K562 (cell line): ENCODE measurements at regions not wholly inside any gene's neighbourhood (a gene's known extent, or its start where the extent isn't known, plus 50 kb on each side); places are given as distances from the start of the nearest gene placed in this dataset.

Source experiments
- NRF1 ChIP-seq, 2 experiments: fragments of 450-650 bp; IDR thresholded peaks in 1 of 2; conservative IDR thresholded peaks in 1 of 2; 2 replicates each; pipeline ENCODE4 v1.6.1; 2014; ENCODE audit warnings: mild to moderate bottlenecking in 2 of 2
- POLR2A ChIP-seq: fragments of 450-650 bp; conservative IDR thresholded peaks from 2 replicates; pipeline ENCODE4 v1.6.1; 2016
- SMAD1 ChIP-seq: fragments of 150-350 bp; IDR thresholded peaks from 2 replicates; pipeline ENCODE4 v1.6.1; 2014; ENCODE audit warnings: low read length, low read depth; ENCODE audit not compliant: partially characterized antibody
- ZFP30 ChIP-seq: fragments of 250-450 bp; sonication (Bioruptor Pico); IDR thresholded peaks from 2 replicates; pipeline ENCODE4 v1.8.0; 2022; ENCODE audit warnings: moderate library complexity, mild to moderate bottlenecking, inconsistent platforms, borderline replicate concordance
- ZFP36 ChIP-seq: fragments of 150-350 bp; IDR thresholded peaks from 2 replicates; pipeline ENCODE4 v1.6.1; 2018; ENCODE audit warnings: low read length, low read depth; ENCODE audit not compliant: partially characterized antibody
- ZNF707 ChIP-seq: fragments of 250-450 bp; sonication (Bioruptor Pico); conservative IDR thresholded peaks from 2 replicates; pipeline ENCODE4 v1.8.0; 2022; ENCODE audit warnings: inconsistent platforms, mild to moderate bottlenecking, moderate library complexity
- TF ChIP-seq, protein P1 (sequence below), 3 experiments: IDR thresholded peaks in 2 of 3; conservative IDR thresholded peaks in 1 of 3; 2 replicates each; pipeline ENCODE4 v1.5.1; 2011 to 2012; ENCODE audit warnings: low read length in 3 of 3, mild to moderate bottlenecking in 3 of 3, control low read depth in 2 of 3, improper control_type of control experiment in 1 of 3, inconsistent platforms in 1 of 3, low read depth in 1 of 3, mixed read lengths in 1 of 3, moderate library complexity in 1 of 3; ENCODE audit not compliant: insufficient read depth in 2 of 3
- TF ChIP-seq, protein P2 (sequence below): sonication (generic); formaldehyde crosslinking; IDR thresholded peaks from 2 replicates; pipeline ENCODE4 v1.8.0; 2023; ENCODE audit warnings: missing genetic modification reagents, mild to moderate bottlenecking, borderline replicate concordance

DNA sequence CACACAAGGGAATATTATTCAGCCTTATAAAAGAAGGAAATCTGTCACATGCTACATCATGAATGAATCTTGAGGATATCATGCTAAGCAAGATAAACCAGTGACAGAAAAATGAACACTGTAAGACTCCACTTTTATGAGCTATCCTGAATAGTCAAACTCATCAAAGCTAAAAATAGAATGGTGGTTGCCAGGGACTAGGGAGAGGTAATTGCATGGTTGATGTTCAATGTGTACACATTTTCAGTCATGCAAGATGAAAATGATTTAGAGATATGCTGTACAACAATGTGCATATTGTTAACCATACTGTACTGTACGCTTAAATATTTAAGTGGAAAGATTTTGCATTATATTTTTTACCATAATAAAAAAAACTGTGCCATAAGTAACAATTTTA, 1349.1 kb downstream of the XPNPEP1 start:
- TF ChIP-seq POLR2A: no peak
- no peak for TF ChIP-seq ZFP36
- no peak for TF ChIP-seq NRF1 (conservative IDR thresholded peaks at IDR 0.05 in 1 of 2, IDR thresholded peaks at IDR 0.05 in 1 of 2)
- TF ChIP-seq, protein P1, sequence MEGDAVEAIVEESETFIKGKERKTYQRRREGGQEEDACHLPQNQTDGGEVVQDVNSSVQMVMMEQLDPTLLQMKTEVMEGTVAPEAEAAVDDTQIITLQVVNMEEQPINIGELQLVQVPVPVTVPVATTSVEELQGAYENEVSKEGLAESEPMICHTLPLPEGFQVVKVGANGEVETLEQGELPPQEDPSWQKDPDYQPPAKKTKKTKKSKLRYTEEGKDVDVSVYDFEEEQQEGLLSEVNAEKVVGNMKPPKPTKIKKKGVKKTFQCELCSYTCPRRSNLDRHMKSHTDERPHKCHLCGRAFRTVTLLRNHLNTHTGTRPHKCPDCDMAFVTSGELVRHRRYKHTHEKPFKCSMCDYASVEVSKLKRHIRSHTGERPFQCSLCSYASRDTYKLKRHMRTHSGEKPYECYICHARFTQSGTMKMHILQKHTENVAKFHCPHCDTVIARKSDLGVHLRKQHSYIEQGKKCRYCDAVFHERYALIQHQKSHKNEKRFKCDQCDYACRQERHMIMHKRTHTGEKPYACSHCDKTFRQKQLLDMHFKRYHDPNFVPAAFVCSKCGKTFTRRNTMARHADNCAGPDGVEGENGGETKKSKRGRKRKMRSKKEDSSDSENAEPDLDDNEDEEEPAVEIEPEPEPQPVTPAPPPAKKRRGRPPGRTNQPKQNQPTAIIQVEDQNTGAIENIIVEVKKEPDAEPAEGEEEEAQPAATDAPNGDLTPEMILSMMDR (IDR thresholded peaks at IDR 0.05 in 2 of 3, conservative IDR thresholded peaks at IDR 0.05 in 1 of 3; ENCODE audit: insufficient read depth in 2 of 3, low read depth in 1 of 3, low read length in 3 of 3): no peak
- no peak for TF ChIP-seq SMAD1
- TF ChIP-seq, protein P2, sequence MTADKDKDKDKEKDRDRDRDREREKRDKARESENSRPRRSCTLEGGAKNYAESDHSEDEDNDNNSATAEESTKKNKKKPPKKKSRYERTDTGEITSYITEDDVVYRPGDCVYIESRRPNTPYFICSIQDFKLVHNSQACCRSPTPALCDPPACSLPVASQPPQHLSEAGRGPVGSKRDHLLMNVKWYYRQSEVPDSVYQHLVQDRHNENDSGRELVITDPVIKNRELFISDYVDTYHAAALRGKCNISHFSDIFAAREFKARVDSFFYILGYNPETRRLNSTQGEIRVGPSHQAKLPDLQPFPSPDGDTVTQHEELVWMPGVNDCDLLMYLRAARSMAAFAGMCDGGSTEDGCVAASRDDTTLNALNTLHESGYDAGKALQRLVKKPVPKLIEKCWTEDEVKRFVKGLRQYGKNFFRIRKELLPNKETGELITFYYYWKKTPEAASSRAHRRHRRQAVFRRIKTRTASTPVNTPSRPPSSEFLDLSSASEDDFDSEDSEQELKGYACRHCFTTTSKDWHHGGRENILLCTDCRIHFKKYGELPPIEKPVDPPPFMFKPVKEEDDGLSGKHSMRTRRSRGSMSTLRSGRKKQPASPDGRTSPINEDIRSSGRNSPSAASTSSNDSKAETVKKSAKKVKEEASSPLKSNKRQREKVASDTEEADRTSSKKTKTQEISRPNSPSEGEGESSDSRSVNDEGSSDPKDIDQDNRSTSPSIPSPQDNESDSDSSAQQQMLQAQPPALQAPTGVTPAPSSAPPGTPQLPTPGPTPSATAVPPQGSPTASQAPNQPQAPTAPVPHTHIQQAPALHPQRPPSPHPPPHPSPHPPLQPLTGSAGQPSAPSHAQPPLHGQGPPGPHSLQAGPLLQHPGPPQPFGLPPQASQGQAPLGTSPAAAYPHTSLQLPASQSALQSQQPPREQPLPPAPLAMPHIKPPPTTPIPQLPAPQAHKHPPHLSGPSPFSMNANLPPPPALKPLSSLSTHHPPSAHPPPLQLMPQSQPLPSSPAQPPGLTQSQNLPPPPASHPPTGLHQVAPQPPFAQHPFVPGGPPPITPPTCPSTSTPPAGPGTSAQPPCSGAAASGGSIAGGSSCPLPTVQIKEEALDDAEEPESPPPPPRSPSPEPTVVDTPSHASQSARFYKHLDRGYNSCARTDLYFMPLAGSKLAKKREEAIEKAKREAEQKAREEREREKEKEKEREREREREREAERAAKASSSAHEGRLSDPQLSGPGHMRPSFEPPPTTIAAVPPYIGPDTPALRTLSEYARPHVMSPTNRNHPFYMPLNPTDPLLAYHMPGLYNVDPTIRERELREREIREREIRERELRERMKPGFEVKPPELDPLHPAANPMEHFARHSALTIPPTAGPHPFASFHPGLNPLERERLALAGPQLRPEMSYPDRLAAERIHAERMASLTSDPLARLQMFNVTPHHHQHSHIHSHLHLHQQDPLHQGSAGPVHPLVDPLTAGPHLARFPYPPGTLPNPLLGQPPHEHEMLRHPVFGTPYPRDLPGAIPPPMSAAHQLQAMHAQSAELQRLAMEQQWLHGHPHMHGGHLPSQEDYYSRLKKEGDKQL (CRISPR knock-in tag): no peak
- TF ChIP-seq ZFP30 (CRISPR knock-in tag): no peak
- no peak for TF ChIP-seq ZNF707 (CRISPR knock-in tag)
